ENCODE measurements at regions not wholly inside any gene's neighbourhood (a gene's known extent, or its start where the extent isn't known, plus 50 kb on each side); places are given as distances from the start of the nearest gene placed in this dataset.

- TF ChIP-seq CTCF (IDR thresholded peaks at IDR 0.05; ENCODE audit: insufficient read depth, low read length, poor library complexity, severe bottlenecking) (no peak), EZH2phosphoT487 (conservative IDR thresholded peaks at IDR 0.05; ENCODE audit: low read length) (no peak)
Observed at GRCh38 chr3:82743196-82743595, 981.8 kb upstream of the GBE1 start.

All from SU-DHL-6 (cell line).